ENCODE measurements at regions not wholly inside any gene's neighbourhood (a gene's known extent, or its start where the extent isn't known, plus 50 kb on each side); places are given as distances from the start of the nearest gene placed in this dataset.

- TF ChIP-seq, protein P1, sequence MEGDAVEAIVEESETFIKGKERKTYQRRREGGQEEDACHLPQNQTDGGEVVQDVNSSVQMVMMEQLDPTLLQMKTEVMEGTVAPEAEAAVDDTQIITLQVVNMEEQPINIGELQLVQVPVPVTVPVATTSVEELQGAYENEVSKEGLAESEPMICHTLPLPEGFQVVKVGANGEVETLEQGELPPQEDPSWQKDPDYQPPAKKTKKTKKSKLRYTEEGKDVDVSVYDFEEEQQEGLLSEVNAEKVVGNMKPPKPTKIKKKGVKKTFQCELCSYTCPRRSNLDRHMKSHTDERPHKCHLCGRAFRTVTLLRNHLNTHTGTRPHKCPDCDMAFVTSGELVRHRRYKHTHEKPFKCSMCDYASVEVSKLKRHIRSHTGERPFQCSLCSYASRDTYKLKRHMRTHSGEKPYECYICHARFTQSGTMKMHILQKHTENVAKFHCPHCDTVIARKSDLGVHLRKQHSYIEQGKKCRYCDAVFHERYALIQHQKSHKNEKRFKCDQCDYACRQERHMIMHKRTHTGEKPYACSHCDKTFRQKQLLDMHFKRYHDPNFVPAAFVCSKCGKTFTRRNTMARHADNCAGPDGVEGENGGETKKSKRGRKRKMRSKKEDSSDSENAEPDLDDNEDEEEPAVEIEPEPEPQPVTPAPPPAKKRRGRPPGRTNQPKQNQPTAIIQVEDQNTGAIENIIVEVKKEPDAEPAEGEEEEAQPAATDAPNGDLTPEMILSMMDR (IDR thresholded peaks at IDR 0.05; ENCODE audit: low read depth, low read length): no peak
- TF ChIP-seq POLR2A (IDR thresholded peaks at IDR 0.05; ENCODE audit: extremely low read depth, insufficient read length) (no peak), MAX (IDR thresholded peaks at IDR 0.05; ENCODE audit: low read depth, low read length) (no peak), MYC (IDR thresholded peaks at IDR 0.05; ENCODE audit: low read depth, low read length) (no peak)
Observed at GRCh38 chr18:3368193-3368592, 81.8 kb upstream of the TGIF1 start.

All from NB4 (cell line).